HEK293T (cell line): ENCODE measurements at regions not wholly inside any gene's neighbourhood (a gene's known extent, or its start where the extent isn't known, plus 50 kb on each side); places are given as distances from the start of the nearest gene placed in this dataset.

Experiments
- CTCF ChIA-PET: fragments of 350-600 bp; formaldehyde crosslinking; extraction: SDS; loops from one replicate; lab custom pipeline; 2021; ENCODE audit warnings: antibody characterized with exemption, inconsistent platforms; lab: Yijun Ruan, JAX
- POLR2A ChIA-PET: fragments of 350-600 bp; formaldehyde crosslinking; extraction: SDS; loops from one replicate; lab custom pipeline; 2020; ENCODE audit warnings: antibody characterized with exemption, inconsistent platforms; lab: Yijun Ruan, JAX
- DNase-seq: peaks from one replicate; pipeline ENCODE4 v3.0.0; 2012; ENCODE audit warnings: mixed read lengths; ENCODE audit errors: extremely low spot score
- ARNT ChIP-seq: fragments of 450-650 bp; IDR thresholded peaks from 2 replicates; pipeline ENCODE4 v1.6.1; 2017; ENCODE audit warnings: mild to moderate bottlenecking
- BHLHE40 ChIP-seq: fragments of 450-650 bp; IDR thresholded peaks from 2 replicates; pipeline ENCODE4 v1.6.1; 2016; ENCODE audit warnings: mild to moderate bottlenecking, moderate library complexity, borderline replicate concordance
- CTBP1 ChIP-seq: fragments of 450-650 bp; IDR thresholded peaks from 2 replicates; pipeline ENCODE4 v1.6.1; 2016; ENCODE audit warnings: borderline replicate concordance
- ELF4 ChIP-seq: fragments of 450-650 bp; IDR thresholded peaks from 2 replicates; pipeline ENCODE4 v1.6.1; 2017; ENCODE audit warnings: antibody characterized with exemption
- FOXK2 ChIP-seq: fragments of 450-650 bp; IDR thresholded peaks from 2 replicates; pipeline ENCODE4 v1.6.1; 2016; ENCODE audit warnings: mild to moderate bottlenecking
- FOXM1 ChIP-seq: fragments of 450-650 bp; IDR thresholded peaks from 2 replicates; pipeline ENCODE4 v1.6.1; 2017; ENCODE audit warnings: mild to moderate bottlenecking, borderline replicate concordance
- HDGF ChIP-seq: fragments of 450-650 bp; IDR thresholded peaks from 2 replicates; pipeline ENCODE4 v1.6.1; 2017; ENCODE audit warnings: antibody characterized with exemption, borderline replicate concordance
- L3MBTL2 ChIP-seq: fragments of 450-650 bp; conservative IDR thresholded peaks from 2 replicates; pipeline ENCODE4 v1.6.1; 2016; ENCODE audit warnings: mild to moderate bottlenecking
- LEF1 ChIP-seq: fragments of 450-650 bp; IDR thresholded peaks from 2 replicates; pipeline ENCODE4 v1.6.1; 2017; ENCODE audit warnings: mild to moderate bottlenecking, borderline replicate concordance
- NFRKB ChIP-seq: fragments of 450-650 bp; IDR thresholded peaks from 2 replicates; pipeline ENCODE4 v1.6.1; 2016; ENCODE audit warnings: mild to moderate bottlenecking, moderate library complexity
- SP1 ChIP-seq: fragments of 450-650 bp; IDR thresholded peaks from 2 replicates; pipeline ENCODE4 v1.6.1; 2017
- SUZ12 ChIP-seq: fragments of 450-650 bp; IDR thresholded peaks from 2 replicates; pipeline ENCODE4 v1.6.1; 2016; ENCODE audit warnings: mild to moderate bottlenecking
- TARDBP ChIP-seq: fragments of 450-650 bp; IDR thresholded peaks from 2 replicates; pipeline ENCODE4 v1.6.1; 2016
- ZNF384 ChIP-seq: fragments of 450-650 bp; IDR thresholded peaks from 2 replicates; pipeline ENCODE4 v1.6.1; 2016
- TF ChIP-seq, protein P1 (sequence below): fragments of 450-650 bp; IDR thresholded peaks from 2 replicates; pipeline ENCODE4 v1.6.1; 2016

DNA sequence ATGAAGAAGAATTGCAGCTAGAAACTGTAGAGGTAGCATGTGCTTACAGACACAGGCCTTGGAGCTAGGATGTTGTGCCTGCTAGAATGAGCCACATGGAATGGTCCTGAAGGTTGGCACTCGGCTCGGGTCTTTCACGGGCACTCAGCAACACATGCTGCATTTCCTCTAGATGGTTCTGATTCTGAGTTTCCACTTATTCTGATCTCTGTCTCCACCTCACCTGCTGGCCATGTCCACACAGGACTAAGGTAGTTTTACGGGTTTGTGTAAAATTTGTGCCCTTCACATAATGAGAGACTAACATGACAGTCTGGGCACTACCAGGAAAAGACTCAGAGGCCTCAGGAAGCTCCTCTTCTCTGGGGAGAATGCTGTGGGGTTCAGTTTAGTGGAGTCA lies 444.8 kb upstream of the MKI67 start:
- DNase-seq: no peak
- ChIA-PET POLR2A (no interaction called here), CTCF (no interaction called here)
- TF ChIP-seq FOXK2 (no peak), TARDBP (no peak), ARNT (no peak), BHLHE40 (no peak)
- TF ChIP-seq, protein P1, sequence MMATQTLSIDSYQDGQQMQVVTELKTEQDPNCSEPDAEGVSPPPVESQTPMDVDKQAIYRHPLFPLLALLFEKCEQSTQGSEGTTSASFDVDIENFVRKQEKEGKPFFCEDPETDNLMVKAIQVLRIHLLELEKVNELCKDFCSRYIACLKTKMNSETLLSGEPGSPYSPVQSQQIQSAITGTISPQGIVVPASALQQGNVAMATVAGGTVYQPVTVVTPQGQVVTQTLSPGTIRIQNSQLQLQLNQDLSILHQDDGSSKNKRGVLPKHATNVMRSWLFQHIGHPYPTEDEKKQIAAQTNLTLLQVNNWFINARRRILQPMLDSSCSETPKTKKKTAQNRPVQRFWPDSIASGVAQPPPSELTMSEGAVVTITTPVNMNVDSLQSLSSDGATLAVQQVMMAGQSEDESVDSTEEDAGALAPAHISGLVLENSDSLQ: no peak

DNA sequence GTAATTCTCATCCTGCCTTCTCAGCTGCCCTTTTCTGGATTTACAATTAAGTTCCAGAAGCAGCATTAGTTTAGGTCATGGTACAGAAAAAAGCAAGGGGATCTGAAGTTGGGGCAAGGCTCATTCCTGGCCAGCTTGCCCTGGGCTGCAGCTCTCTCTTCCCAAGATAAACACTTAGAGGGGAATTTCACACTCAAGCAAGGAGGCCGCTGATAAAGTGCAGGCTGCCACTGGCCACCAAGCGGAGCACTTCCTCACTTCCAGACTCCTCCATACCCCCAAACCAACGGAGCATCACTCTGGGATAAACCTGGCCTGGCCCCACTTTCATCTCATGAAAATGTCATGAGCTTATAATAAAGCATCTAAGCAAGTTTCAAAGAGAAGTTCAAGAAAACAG lies 445.5 kb upstream of the MKI67 start:
- CTCF ChIA-PET: no interaction called here
- POLR2A ChIA-PET: no interaction called here
- DNase-seq: no peak
- no peak for TF ChIP-seq NFRKB

DNA sequence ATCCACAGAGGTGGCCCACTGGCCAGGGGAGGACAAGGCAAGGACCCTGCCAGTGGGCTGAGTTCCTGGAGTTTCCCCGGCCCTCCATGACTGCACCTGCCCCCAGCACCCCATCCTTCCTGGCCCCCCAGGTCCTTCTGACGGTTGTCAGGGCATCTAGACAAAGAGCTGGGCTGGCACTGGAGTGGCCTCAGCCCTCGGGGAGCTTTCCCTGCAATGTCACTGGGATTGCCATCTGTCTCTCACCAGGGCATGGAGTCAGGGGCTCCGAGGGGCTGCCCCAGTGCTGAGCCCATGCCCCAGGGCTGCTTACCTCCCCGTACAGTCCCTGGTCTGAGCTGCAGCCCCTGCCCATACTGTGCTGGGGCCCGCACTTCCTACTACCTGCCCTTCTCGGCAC lies 446.5 kb upstream of the MKI67 start:
- TF ChIP-seq TARDBP (no peak), FOXK2 (no peak), CTBP1 (no peak), SUZ12 (no peak)
- TF ChIP-seq, protein P1: no peak
- no peak for DNase-seq
- ChIA-PET POLR2A (no interaction called here), CTCF (no interaction called here)

DNA sequence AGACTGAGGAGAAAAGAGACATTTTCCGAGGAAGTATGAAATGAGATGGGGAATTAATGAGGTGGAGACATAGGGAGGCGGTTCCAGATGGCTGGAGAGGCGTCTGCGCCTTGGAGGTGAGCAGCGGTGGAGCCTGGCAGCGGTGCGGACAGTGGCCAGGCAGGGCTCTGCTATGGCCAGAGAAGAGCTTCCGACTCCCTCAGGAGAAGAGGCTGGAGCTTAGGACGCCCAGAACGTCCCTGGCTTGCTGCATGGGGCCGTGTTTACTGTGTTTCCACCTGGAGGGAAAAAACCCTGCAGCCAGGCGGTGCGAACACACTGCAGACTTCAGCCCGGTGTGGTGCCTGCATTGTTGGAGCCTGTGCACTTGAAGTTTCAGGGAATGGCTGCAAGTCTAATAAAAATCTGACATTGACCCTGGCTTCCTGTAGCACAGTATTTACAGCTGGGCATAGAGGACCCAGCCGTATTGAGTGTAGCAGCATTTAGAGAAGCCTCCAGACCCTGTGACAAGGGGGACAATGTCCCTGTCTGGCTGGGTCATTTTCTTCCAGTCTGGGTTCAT lies 447.1 kb upstream of the MKI67 start:
- CTCF ChIA-PET: interaction anchor here (0.6 kb wide), 1 partner anchor 18 kb away, joined by 3 read pairs; no protein-coding TSS in a partner anchor
- DNase-seq: no peak
- TF ChIP-seq HDGF (no peak), SP1 (no peak), BHLHE40 (no peak), ARNT (no peak), CTBP1 (no peak)
- POLR2A ChIA-PET: no interaction called here

DNA sequence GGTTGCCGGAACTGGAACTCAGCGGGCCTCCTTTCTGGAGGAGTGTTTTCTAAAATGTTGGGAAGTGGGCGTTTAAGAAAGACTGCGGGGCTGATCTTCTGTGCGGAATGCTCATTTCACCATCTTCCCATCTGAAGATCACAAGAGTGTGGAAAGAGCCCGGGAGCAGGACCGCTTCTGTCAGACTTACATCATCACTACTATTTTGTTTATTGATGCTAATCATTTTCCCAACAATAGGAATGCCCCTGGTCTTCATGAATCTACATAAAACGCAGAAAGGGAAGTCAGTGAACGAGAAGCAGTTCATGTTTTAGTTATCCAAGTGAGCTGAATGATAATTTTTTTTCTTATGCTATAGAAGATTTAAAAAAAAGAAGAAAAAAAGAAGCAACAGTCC lies 447.8 kb upstream of the MKI67 start:
- TF ChIP-seq L3MBTL2 (no peak), LEF1 (no peak), ELF4 (no peak)
- DNase-seq: no peak
- POLR2A ChIA-PET: no interaction called here
- CTCF ChIA-PET: interaction anchor here (0.6 kb wide), 1 partner anchor 17 kb away, joined by 3 read pairs; no protein-coding TSS in a partner anchor

DNA sequence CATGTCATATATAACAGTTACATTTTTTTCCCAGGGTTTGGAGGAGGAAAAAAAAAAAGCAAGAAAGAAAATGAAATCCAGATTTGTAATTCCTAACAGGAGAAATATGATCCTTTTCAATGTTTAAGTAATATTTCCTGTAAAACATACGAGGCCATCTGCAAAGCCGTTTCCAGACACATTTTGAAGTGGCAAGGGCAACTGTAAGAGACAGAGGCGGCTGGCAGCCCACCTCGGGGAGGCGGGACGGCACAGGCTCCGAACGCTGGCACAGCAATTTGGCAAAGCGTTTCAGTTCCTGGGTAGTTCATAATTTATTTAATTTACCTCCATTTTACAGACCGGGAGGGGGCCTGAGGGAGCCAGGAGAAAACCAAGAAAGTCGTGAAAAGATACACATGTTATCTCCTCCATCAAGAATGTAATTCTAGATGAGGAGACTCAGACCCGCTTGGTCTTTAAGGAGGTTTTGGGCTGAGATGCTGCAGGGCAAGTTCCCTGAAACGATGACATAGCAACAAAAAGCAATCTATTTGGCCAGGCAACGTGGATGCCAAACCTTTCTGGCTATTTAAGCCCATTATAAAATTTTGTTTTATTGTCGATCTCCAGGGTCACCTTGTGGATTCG lies 448.5 kb upstream of the MKI67 start:
- CTCF ChIA-PET: no interaction called here
- POLR2A ChIA-PET: no interaction called here
- TF ChIP-seq HDGF (no peak), NFRKB (no peak), CTBP1 (no peak), FOXK2 (no peak), ELF4 (no peak), FOXM1 (no peak), L3MBTL2 (no peak), ZNF384 (no peak), SUZ12 (no peak), BHLHE40 (no peak), TARDBP (no peak), LEF1 (no peak)
- TF ChIP-seq, protein P1: no peak
- no peak for DNase-seq

DNA sequence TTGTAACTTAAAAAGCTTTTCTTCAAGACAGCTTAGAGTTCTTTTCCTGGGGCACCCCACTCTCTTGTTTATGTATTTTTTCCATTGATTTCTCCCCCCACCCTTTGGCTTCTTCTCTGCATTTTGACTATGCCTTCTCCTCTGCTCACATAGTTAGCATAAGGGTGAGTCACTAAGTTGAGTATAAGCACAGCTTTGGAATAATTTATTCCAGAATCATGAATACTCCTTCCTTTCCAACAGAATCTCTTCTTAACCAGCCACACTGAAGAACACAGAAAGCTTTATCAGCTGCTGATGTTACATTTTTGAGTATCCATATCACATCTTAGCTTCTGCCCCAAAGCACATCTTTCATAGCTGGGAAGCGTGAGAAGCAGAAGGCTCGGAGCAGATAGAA lies 449.5 kb upstream of the MKI67 start:
- no peak for DNase-seq
- POLR2A ChIA-PET: no interaction called here
- TF ChIP-seq BHLHE40 (no peak), TARDBP (no peak), NFRKB (no peak)
- CTCF ChIA-PET: no interaction called here

DNA sequence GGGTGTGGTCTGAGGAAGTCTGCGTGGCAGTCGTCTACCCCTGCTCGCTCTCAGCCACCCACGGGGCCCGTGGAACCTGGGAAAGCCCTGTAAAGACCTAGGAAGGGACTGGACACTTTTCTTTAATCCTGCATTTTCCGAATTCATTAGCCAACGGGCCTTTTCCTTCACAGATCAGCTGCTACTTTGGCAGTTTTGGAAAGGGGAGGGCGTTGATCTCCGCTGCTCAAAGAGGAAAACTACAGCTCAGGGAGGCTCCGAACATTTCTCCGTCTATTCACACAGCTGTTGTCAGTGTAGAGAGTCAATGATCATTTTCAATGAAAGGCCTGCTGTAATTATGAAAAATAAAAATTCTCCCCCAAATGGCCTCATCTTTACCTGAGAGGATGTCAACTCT lies 450.1 kb upstream of the MKI67 start:
- no peak for DNase-seq
- ChIA-PET CTCF (no interaction called here), POLR2A (no interaction called here)
- TF ChIP-seq TARDBP (no peak), L3MBTL2 (no peak), ELF4 (no peak), SP1 (no peak)
- TF ChIP-seq, protein P1: no peak
